HCT116 (cell line): ENCODE measurements at regions not wholly inside any gene's neighbourhood (a gene's known extent, or its start where the extent isn't known, plus 50 kb on each side); places are given as distances from the start of the nearest gene placed in this dataset.

Source experiments
- ATAC-seq: fragments of 200-7000 bp; cut with Tn5 transposase; 2 replicates; pipeline ENCODE4 v1.9.1; 2020; ENCODE audit warnings: mild to moderate bottlenecking, moderate library complexity
- BruUV-seq: library from RNA; stranded (reverse); fragments of 400-500 nt; replicated peaks from 2 replicates; lab custom pipeline; 2021; lab: Mats Ljungman, UMichigan
- CTCF ChIA-PET: fragments of 300-600 bp; sonication (Branson Sonifier 250); formaldehyde crosslinking; loops from one replicate; lab custom pipeline; 2021; ENCODE audit warnings: antibody characterized with exemption; lab: Charles Lee
- POLR2A ChIA-PET: fragments of 300-600, 350-600 bp; sonication (Branson Sonifier 250); formaldehyde crosslinking; loops from one replicate; lab custom pipeline; 2021; ENCODE audit warnings: antibody characterized with exemption; lab: Charles Lee
- RAD21 ChIA-PET, 2 experiments: fragments of 300-600 bp; sonication (Branson Sonifier 250); formaldehyde crosslinking; loops; one replicate each; lab custom pipeline; 2023; ENCODE audit warnings: low total read pairs in 2 of 2; ENCODE audit not compliant: uncharacterized antibody in 2 of 2, unreplicated experiment in 2 of 2, low non-redundant PET in 1 of 2; lab: Charles Lee
- DNase-seq: peaks from one replicate; pipeline ENCODE4 v3.0.0-alpha.2; 2010; ENCODE audit warnings: low read depth, low spot score
- H2AFZ ChIP-seq: fragments of 200-600 bp; shearing (Covaris generic), sonication (generic); 2 replicates; pipeline ENCODE4 v1.6.1; 2017; ENCODE audit warnings: low read depth, mixed run types, mixed read lengths, antibody characterized with exemption, low read length; ENCODE audit not compliant: poor library complexity, severe bottlenecking
- H3K27ac ChIP-seq: 2 replicates; pipeline ENCODE4 v1.5.1; 2012; ENCODE audit warnings: low read depth, low read length
- H3K27me3 ChIP-seq: fragments of 200-600 bp; sonication (generic); 2 replicates; pipeline ENCODE4 v1.6.1; 2016; ENCODE audit warnings: mixed run types, low read length, mixed read lengths; ENCODE audit not compliant: insufficient read depth
- H3K36me3 ChIP-seq, 2 experiments: fragments of 200-500 bp in 1 of 2; fragments of 200-600 bp in 1 of 2; sonication (Bioruptor generic) in 1 of 2; sonication (generic) in 1 of 2; 2 replicates each; pipeline versions ENCODE4 v1.5.1 to v1.6.1; 2014 to 2016; ENCODE audit warnings: low read length in 2 of 2, inconsistent platforms in 1 of 2, mixed read lengths in 1 of 2, mixed run types in 1 of 2; ENCODE audit not compliant: insufficient read depth in 2 of 2, control insufficient read depth in 1 of 2
- H3K4me1 ChIP-seq, 2 experiments: fragments of 200-600 bp in 1 of 2; sonication (generic) in 1 of 2; 2 replicates each; pipeline versions ENCODE4 v1.5.1 to v1.6.1; 2012 to 2017; ENCODE audit warnings: low read length in 2 of 2, inconsistent platforms in 1 of 2, mild to moderate bottlenecking in 1 of 2, mixed read lengths in 1 of 2, mixed run types in 1 of 2, moderate library complexity in 1 of 2; ENCODE audit not compliant: insufficient read depth in 2 of 2, control insufficient read depth in 1 of 2
- H3K4me2 ChIP-seq: fragments of 200-600 bp; sonication (generic); 2 replicates; pipeline ENCODE4 v1.6.1; 2017; ENCODE audit warnings: mixed run types, low read length, mixed read lengths
- H3K4me3 ChIP-seq, 2 experiments: fragments of 200-600 bp in 1 of 2; sonication (generic) in 1 of 2; replicated peaks in 1 of 2; 2 replicates each; pipeline ENCODE4 v1.5.1; 2011 to 2016; ENCODE audit warnings: low read length in 2 of 2, control low read depth in 1 of 2, low read depth in 1 of 2, mild to moderate bottlenecking in 1 of 2, mixed read lengths in 1 of 2, mixed run types in 1 of 2
- H3K79me2 ChIP-seq: fragments of 200-600 bp; sonication (generic); 2 replicates; pipeline ENCODE4 v1.6.1; 2017; ENCODE audit warnings: mild to moderate bottlenecking, mixed run types, low read length, moderate library complexity, mixed read lengths; ENCODE audit not compliant: insufficient read depth
- H3K9ac ChIP-seq: fragments of 200-600 bp; sonication (generic); 2 replicates; pipeline ENCODE4 v1.6.1; 2016; ENCODE audit warnings: low read length, mixed read lengths
- H3K9me2 ChIP-seq: fragments of 200-600 bp; sonication (generic), shearing (Covaris generic); 2 replicates; pipeline ENCODE4 v1.6.1; 2017; ENCODE audit warnings: mixed run types, mild to moderate bottlenecking, moderate library complexity; ENCODE audit not compliant: insufficient read depth
- H3K9me3 ChIP-seq, 2 experiments: fragments of 200-500 bp in 1 of 2; fragments of 200-600 bp in 1 of 2; sonication (Bioruptor generic) in 1 of 2; sonication (generic) in 1 of 2; 2 replicates each; pipeline ENCODE4 v1.6.1; 2014 to 2017; ENCODE audit warnings: low read length in 2 of 2, mixed read lengths in 2 of 2, inconsistent platforms in 1 of 2, low read depth in 1 of 2, mild to moderate bottlenecking in 1 of 2, mixed run types in 1 of 2, moderate library complexity in 1 of 2; ENCODE audit not compliant: control insufficient read depth in 1 of 2, insufficient read depth in 1 of 2
- H4K20me1 ChIP-seq: fragments of 200-600 bp; sonication (generic), shearing (Covaris generic); 2 replicates; pipeline ENCODE4 v1.6.1; 2017; ENCODE audit warnings: mixed run types, mild to moderate bottlenecking, moderate library complexity; ENCODE audit not compliant: insufficient read depth
- CEBPB ChIP-seq: IDR thresholded peaks from 2 replicates; pipeline ENCODE4 v1.6.1; 2012; ENCODE audit warnings: low read depth
- ELF1 ChIP-seq: IDR thresholded peaks from 2 replicates; pipeline ENCODE4 v1.6.1; 2012; ENCODE audit warnings: low read depth, borderline replicate concordance
- EZH2phosphoT487 ChIP-seq: fragments of 200-600 bp; IDR thresholded peaks from 2 replicates; pipeline ENCODE4 v1.6.1; 2018; ENCODE audit warnings: antibody characterized with exemption, borderline replicate concordance
- FOSL1 ChIP-seq: IDR thresholded peaks from 2 replicates; pipeline ENCODE4 v1.6.1; 2012; ENCODE audit warnings: low read depth
- POLR2A ChIP-seq: IDR thresholded peaks from 2 replicates; pipeline ENCODE4 v1.7.0; 2011; ENCODE audit warnings: borderline replicate concordance; ENCODE audit not compliant: insufficient read depth, insufficient read length; ENCODE audit errors: extremely low read depth
- POLR2AphosphoS5 ChIP-seq: IDR thresholded peaks from 2 replicates; pipeline ENCODE4 v1.6.1; 2011; ENCODE audit warnings: mild to moderate bottlenecking, low read depth, low read length, moderate library complexity
- RAD21 ChIP-seq: IDR thresholded peaks from 2 replicates; pipeline ENCODE4 v1.6.1; 2012; ENCODE audit warnings: low read depth, mild to moderate bottlenecking
- SP1 ChIP-seq: IDR thresholded peaks from 2 replicates; pipeline ENCODE4 v1.6.1; 2012; ENCODE audit warnings: low read depth
- SRF ChIP-seq: IDR thresholded peaks from 2 replicates; pipeline ENCODE4 v1.6.1; 2012; ENCODE audit warnings: low read depth
- TCF7L2 ChIP-seq: IDR thresholded peaks from 2 replicates; pipeline ENCODE4 v1.7.0; 2011; ENCODE audit warnings: borderline replicate concordance, inconsistent platforms; ENCODE audit not compliant: insufficient read depth, insufficient read length; ENCODE audit errors: extremely low read depth
- YY1 ChIP-seq: IDR thresholded peaks from 2 replicates; pipeline ENCODE4 v1.6.1; 2011; ENCODE audit warnings: low read length, low read depth, moderate library complexity, mild to moderate bottlenecking; ENCODE audit not compliant: insufficient replicate concordance; ENCODE audit errors: extremely low read depth
- ZFX ChIP-seq: fragments of 450-650 bp; IDR thresholded peaks from 2 replicates; pipeline ENCODE4 v1.6.1; 2017
- ZNF274 ChIP-seq: fragments of 200-500 bp; sonication (Bioruptor generic); IDR thresholded peaks from 2 replicates; pipeline ENCODE4 v1.6.1; 2014; ENCODE audit warnings: mild to moderate bottlenecking, low read depth, low read length, inconsistent platforms
- intact Hi-C: fragments of 100-400 bp; cut with micrococcal nuclease; formaldehyde crosslinking; loops from 2 replicates; pipeline ENCODE4 v1.10.0; 2022
- TF ChIP-seq, protein P1 (sequence below), 3 experiments: fragments of 200-600 bp in 1 of 3; sonication (generic) in 1 of 3; IDR thresholded peaks in 2 of 3; conservative IDR thresholded peaks in 1 of 3; 2 replicates each; pipeline ENCODE4 v1.5.1; 2012 to 2017; ENCODE audit warnings: low read depth in 2 of 3, low read length in 2 of 3, antibody characterized with exemption in 1 of 3, borderline replicate concordance in 1 of 3, control low read depth in 1 of 3, mild to moderate bottlenecking in 1 of 3, mixed read lengths in 1 of 3, mixed run types in 1 of 3, moderate library complexity in 1 of 3; ENCODE audit not compliant: insufficient read depth in 1 of 3
- TF ChIP-seq, protein P2 (sequence below): IDR thresholded peaks from 2 replicates; pipeline ENCODE4 v1.6.1; 2012; ENCODE audit warnings: low read depth

DNA sequence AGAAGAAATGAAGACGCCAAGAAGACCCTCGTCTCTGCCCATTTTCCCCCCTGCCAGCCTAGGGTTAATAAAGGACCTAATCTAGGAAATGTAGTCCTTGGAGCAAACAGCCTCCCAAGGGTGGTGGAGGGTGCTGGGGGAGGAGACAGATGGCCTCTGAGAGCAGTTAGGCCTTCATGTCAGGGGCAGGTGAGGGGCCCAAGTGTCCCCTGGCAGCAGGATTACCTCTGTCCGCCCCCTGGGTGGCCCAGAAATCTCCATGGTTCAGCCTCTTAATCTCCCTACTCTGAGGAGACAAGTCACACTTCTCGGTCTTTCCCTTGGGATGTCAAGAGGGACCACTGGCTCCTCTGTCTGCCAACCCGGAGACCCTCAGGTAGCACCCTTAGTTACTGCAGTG, 365.4 kb upstream of the TNRC6C start:
- no peak overlapping the region for H3K4me2 ChIP-seq
- no peaks in the 10 kb centered on the region for H3K36me3 ChIP-seq
- H3K4me1 ChIP-seq, result peaks cover 4 to 7% of the 10 kb centered on the region in 2 experiments; a peak in 3 of 4 replicates
- ChIA-PET CTCF (no interaction called here), RAD21 (no interaction called here), POLR2A (no interaction called here)
- no peak overlapping the region for H3K27ac ChIP-seq
- no peaks in the 10 kb centered on the region for H4K20me1 ChIP-seq
- DNase-seq (no peak), ATAC-seq (no peak)
- H3K27me3 ChIP-seq, result peaks cover 12% of the 10 kb centered on the region; the same call in 1 of the 2 replicates
- no peaks in the 10 kb centered on the region for H3K9me3 ChIP-seq
- H2AFZ ChIP-seq, result no peak overlapping the region
- H3K9me2 ChIP-seq, result no peaks in the 10 kb centered on the region
- TF ChIP-seq POLR2A, result no peak
- TF ChIP-seq FOSL1, result no peak
- TF ChIP-seq, protein P1, sequence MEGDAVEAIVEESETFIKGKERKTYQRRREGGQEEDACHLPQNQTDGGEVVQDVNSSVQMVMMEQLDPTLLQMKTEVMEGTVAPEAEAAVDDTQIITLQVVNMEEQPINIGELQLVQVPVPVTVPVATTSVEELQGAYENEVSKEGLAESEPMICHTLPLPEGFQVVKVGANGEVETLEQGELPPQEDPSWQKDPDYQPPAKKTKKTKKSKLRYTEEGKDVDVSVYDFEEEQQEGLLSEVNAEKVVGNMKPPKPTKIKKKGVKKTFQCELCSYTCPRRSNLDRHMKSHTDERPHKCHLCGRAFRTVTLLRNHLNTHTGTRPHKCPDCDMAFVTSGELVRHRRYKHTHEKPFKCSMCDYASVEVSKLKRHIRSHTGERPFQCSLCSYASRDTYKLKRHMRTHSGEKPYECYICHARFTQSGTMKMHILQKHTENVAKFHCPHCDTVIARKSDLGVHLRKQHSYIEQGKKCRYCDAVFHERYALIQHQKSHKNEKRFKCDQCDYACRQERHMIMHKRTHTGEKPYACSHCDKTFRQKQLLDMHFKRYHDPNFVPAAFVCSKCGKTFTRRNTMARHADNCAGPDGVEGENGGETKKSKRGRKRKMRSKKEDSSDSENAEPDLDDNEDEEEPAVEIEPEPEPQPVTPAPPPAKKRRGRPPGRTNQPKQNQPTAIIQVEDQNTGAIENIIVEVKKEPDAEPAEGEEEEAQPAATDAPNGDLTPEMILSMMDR (IDR thresholded peaks at IDR 0.05 in 2 of 3, conservative IDR thresholded peaks at IDR 0.05 in 1 of 3; ENCODE audit: borderline replicate concordance in 1 of 3, insufficient read depth in 1 of 3, low read depth in 2 of 3, low read length in 2 of 3), result no peak
- no peak for TF ChIP-seq RAD21
- no peaks in the 10 kb centered on the region for H3K79me2 ChIP-seq
- H3K4me3 ChIP-seq, result no peak overlapping the region
- intact Hi-C loops, result no loop called here
- H3K9ac ChIP-seq, result no peak overlapping the region
- BruUV-seq, result no TSS peak

DNA sequence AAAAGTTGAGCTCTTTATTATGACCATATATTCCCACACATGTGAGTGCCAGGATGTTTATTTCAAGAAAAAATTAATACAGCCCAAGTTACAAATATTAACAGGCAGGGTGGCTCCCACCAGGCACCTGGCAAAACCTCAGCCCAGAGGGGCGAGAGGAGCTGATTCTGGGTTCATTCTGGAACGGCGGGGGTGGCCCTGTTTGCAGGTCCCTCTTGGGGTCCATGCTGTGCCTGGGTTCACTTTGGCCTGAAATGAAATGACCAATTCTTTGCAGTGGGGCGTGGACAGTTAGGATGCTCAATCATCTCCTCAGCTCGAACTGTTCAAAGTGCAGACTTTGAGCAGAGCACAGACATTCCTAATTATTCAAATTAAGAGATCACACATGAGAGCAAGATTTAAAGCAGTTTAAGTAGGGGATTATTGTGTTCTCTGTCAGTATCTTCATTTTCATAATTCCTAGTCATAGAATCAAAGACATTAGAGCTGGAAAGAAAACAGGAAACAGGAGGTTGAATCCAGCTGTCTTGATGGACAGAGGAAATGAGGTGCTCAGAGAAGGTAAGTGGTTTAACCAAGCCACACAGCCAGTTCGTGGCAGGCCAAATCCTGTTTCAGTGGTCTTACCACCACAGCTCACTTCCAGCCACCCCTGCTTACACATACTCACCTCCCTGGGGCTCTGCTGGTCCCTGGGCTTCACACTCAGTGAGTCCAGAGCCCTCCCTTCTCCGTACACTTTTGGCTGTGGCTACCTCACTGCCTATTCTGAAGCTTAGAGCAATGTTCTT, 363.9 kb upstream of the TNRC6C start:
- DNase-seq, result no peak
- H3K79me2 ChIP-seq, result no peaks in the 10 kb centered on the region
- H3K9me2 ChIP-seq, result no peaks in the 10 kb centered on the region
- H3K27me3 ChIP-seq, result peaks cover 12% of the 10 kb centered on the region; the same call in 1 of the 2 replicates
- peaks cover 4 to 7% of the 10 kb centered on the region in 2 experiments; a peak in 3 of 4 replicates for H3K4me1 ChIP-seq
- no peaks in the 10 kb centered on the region for H4K20me1 ChIP-seq
- no peak overlapping the region for H3K4me3 ChIP-seq
- H3K9me3 ChIP-seq, result no peaks in the 10 kb centered on the region
- ATAC-seq, result no peak
- no peak overlapping the region for H3K4me2 ChIP-seq
- H3K36me3 ChIP-seq, result no peaks in the 10 kb centered on the region
- H3K9ac ChIP-seq, result no peak overlapping the region
- H3K27ac ChIP-seq, result no peak overlapping the region
- intact Hi-C loops, result no loop called here
- ChIA-PET RAD21 (no interaction called here), CTCF (no interaction called here), POLR2A (no interaction called here)
- no peak overlapping the region for H2AFZ ChIP-seq
- BruUV-seq, result no TSS peak
- TF ChIP-seq RAD21 (no peak), ZNF274 (no peak), TCF7L2 (no peak), CEBPB (no peak), EZH2phosphoT487 (no peak), ZFX (no peak), YY1 (no peak), ELF1 (no peak), SRF (no peak), POLR2AphosphoS5 (no peak), SP1 (no peak)
- TF ChIP-seq, protein P2, sequence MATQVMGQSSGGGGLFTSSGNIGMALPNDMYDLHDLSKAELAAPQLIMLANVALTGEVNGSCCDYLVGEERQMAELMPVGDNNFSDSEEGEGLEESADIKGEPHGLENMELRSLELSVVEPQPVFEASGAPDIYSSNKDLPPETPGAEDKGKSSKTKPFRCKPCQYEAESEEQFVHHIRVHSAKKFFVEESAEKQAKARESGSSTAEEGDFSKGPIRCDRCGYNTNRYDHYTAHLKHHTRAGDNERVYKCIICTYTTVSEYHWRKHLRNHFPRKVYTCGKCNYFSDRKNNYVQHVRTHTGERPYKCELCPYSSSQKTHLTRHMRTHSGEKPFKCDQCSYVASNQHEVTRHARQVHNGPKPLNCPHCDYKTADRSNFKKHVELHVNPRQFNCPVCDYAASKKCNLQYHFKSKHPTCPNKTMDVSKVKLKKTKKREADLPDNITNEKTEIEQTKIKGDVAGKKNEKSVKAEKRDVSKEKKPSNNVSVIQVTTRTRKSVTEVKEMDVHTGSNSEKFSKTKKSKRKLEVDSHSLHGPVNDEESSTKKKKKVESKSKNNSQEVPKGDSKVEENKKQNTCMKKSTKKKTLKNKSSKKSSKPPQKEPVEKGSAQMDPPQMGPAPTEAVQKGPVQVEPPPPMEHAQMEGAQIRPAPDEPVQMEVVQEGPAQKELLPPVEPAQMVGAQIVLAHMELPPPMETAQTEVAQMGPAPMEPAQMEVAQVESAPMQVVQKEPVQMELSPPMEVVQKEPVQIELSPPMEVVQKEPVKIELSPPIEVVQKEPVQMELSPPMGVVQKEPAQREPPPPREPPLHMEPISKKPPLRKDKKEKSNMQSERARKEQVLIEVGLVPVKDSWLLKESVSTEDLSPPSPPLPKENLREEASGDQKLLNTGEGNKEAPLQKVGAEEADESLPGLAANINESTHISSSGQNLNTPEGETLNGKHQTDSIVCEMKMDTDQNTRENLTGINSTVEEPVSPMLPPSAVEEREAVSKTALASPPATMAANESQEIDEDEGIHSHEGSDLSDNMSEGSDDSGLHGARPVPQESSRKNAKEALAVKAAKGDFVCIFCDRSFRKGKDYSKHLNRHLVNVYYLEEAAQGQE, result no peak
